Lung (tissue), 11 donors: ENCODE measurements at regions not wholly inside any gene's neighbourhood (a gene's known extent, or its start where the extent isn't known, plus 50 kb on each side); places are given as distances from the start of the nearest gene placed in this dataset.

Source experiments
- ATAC-seq: fragments of 200-7000 bp; cut with Tn5 transposase; one replicate; pipeline ENCODE4 v1.9.1; 2020; ENCODE audit warnings: moderate number of reproducible peaks; ENCODE audit not compliant: insufficient read depth, low FRiP score
- DNase-seq, 3 donors: peaks; one replicate each; pipeline ENCODE4 v3.0.0-alpha.2; 2013 to 2017
- H3K27ac ChIP-seq, 2 donors: one replicate each; pipeline ENCODE4 v1.5.1; 2013; ENCODE audit warnings: mild to moderate bottlenecking in 2 of 2, moderate library complexity in 2 of 2, control low read depth in 1 of 2, inconsistent platforms in 1 of 2, low read depth in 1 of 2, low read length in 1 of 2
- H3K27me3 ChIP-seq, 3 donors: one replicate each; pipeline ENCODE4 v1.5.1; 2013; ENCODE audit warnings: low read length in 2 of 3; ENCODE audit not compliant: control insufficient read depth in 3 of 3, insufficient read depth in 3 of 3
- H3K36me3 ChIP-seq, 4 donors: one replicate each; pipeline ENCODE4 v1.5.1; 2013; ENCODE audit warnings: low read length in 4 of 4, mild to moderate bottlenecking in 1 of 4, moderate library complexity in 1 of 4; ENCODE audit not compliant: control insufficient read depth in 4 of 4, insufficient read depth in 4 of 4
- H3K4me1 ChIP-seq, 5 donors: one replicate each; pipeline ENCODE4 v1.5.1; 2013; ENCODE audit warnings: low read length in 5 of 5, mild to moderate bottlenecking in 2 of 5, moderate library complexity in 1 of 5; ENCODE audit not compliant: control insufficient read depth in 5 of 5, insufficient read depth in 5 of 5
- H3K4me3 ChIP-seq: one replicate; pipeline ENCODE4 v1.5.1; 2013; ENCODE audit warnings: mild to moderate bottlenecking, control low read depth, moderate library complexity
- H3K9ac ChIP-seq, 2 donors: one replicate each; pipeline ENCODE4 v1.5.1; 2013; ENCODE audit warnings: low read length in 2 of 2, control low read depth in 1 of 2; ENCODE audit not compliant: insufficient read depth in 1 of 2
- H3K9me3 ChIP-seq, 4 donors: one replicate each; pipeline ENCODE4 v1.5.1; 2013; ENCODE audit warnings: low read length in 3 of 4, mild to moderate bottlenecking in 1 of 4, moderate library complexity in 1 of 4; ENCODE audit not compliant: control insufficient read depth in 4 of 4, insufficient read depth in 3 of 4
- WGBS, 2 donors: extraction: QIAGEN DNeasy Blood & Tissue Kit; methylation state at CpG; one replicate each; pipeline ENCODE4 v1.1.7; 2013; 5-methylcytosine and 5-hydroxymethylcytosine counted together
- TF ChIP-seq, protein P1 (sequence below): IDR thresholded peaks from 2 replicates; pipeline ENCODE4 v1.5.1; 2012; ENCODE audit warnings: mild to moderate bottlenecking; ENCODE audit errors: control extremely low read depth, extremely low read depth
- donor health status: control.
- donor health status: control.
- donor health status: Bipolar disorder and iron deficiency.
- donor health status: healthy.
- donor health status: DM: yes; HTN: yes; CAD: no.

DNA sequence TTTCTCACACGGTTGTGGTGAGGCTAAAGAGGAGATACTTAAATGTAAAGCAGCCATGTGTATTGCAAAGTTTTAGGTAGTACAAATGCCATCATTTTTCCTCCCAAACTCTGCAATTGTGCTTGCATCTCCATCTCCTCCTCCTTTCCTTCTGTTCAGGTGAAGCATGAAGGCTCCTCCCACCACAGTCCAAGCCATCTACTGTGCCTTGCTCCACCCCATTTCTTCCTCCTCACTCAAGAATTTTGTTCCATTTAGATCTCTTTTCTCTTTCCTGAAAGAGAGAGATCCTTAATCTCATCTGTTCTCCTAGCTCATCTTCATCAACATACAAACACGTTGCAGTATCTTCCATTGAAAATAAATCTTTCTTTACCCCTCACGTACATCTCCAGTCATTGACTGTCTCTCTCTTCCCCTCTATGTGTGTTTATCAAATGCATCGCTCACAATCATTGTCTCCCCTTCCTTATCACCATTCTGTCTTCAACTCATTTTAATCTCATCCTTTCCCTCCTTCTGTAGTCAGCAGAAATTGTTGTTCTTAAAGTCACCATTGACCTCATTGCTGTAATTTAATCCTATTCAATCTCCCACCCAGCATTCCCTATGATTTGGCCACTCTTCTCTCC lies 392.1 kb downstream of the RAD51AP2 start:
- Histone ChIP-seq H3K27me3 (no peaks in the 10 kb centered on the region), H3K4me3 (no peak overlapping the region), H3K27ac (no peak overlapping the region), H3K9me3 (no peaks in the 10 kb centered on the region), H3K36me3 (no peaks in the 10 kb centered on the region), H3K4me1 (no peaks in the 10 kb centered on the region), H3K9ac (no peak overlapping the region)
- 77 to 84% methylated on average over 4 of the region's 4 CpGs for WGBS, 2 donors
- TF ChIP-seq, protein P1, sequence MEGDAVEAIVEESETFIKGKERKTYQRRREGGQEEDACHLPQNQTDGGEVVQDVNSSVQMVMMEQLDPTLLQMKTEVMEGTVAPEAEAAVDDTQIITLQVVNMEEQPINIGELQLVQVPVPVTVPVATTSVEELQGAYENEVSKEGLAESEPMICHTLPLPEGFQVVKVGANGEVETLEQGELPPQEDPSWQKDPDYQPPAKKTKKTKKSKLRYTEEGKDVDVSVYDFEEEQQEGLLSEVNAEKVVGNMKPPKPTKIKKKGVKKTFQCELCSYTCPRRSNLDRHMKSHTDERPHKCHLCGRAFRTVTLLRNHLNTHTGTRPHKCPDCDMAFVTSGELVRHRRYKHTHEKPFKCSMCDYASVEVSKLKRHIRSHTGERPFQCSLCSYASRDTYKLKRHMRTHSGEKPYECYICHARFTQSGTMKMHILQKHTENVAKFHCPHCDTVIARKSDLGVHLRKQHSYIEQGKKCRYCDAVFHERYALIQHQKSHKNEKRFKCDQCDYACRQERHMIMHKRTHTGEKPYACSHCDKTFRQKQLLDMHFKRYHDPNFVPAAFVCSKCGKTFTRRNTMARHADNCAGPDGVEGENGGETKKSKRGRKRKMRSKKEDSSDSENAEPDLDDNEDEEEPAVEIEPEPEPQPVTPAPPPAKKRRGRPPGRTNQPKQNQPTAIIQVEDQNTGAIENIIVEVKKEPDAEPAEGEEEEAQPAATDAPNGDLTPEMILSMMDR: no peak
- no peak for ATAC-seq
- DNase-seq: no peak

DNA sequence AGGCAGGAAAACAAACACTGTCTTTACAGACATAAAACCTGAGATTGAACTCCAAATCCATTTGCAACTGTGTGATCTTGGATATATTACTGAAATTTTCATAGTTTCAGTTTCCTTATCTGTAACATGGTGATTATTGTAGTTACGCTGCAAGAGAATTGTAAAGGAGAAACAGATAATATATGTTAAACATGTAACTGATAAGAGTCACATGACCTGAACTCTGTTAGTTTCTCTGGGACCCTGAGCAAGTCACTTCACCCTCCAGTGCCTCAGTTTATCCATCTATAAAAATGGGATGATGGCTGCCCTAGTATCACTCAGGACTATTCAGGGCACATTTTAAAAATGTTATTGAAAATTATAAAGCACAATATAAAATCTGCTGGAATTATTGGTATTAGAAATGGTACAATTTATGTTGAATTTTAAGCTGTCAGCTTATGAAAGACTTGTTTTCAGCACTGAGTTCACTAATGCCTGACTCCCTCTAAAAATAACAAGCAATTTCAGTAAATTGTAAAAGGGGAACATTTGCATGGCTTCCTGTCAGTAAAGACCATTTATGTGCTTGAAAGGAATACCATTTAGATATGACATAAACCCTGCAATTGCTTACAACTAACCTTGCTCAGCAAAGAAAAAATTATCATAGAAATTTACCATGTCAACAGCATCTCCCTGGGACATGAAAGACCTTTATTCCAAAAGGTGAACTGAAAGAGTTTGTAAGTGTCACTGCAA lies 393.5 kb downstream of the RAD51AP2 start:
- no peaks in the 10 kb centered on the region for H3K36me3 ChIP-seq
- H3K9ac ChIP-seq: no peak overlapping the region
- ATAC-seq: no peak
- H3K27ac ChIP-seq: no peak overlapping the region
- no peaks in the 10 kb centered on the region for H3K4me1 ChIP-seq
- no peak overlapping the region for H3K4me3 ChIP-seq
- no peak for DNase-seq
- H3K9me3 ChIP-seq: no peaks in the 10 kb centered on the region
- WGBS, 2 donors: 92 to 97% methylated on average over 1 of the region's 1 CpG
- no peaks in the 10 kb centered on the region for H3K27me3 ChIP-seq
- TF ChIP-seq, protein P1: no peak

- ATAC-seq (no peak), DNase-seq (peak in 1 of 3 donors; percentile 5)
- TF ChIP-seq, protein P1: no peak
- H3K9ac ChIP-seq: no peak overlapping the region
- no peak overlapping the region for H3K27ac ChIP-seq
- 27 to 45% methylated on average over 7 of the region's 7 CpGs for WGBS, 2 donors
- H3K36me3 ChIP-seq: no peaks in the 10 kb centered on the region
- H3K4me3 ChIP-seq: no peak overlapping the region
- no peaks in the 10 kb centered on the region for H3K9me3 ChIP-seq
- H3K4me1 ChIP-seq: no peaks in the 10 kb centered on the region
- H3K27me3 ChIP-seq: no peaks in the 10 kb centered on the region
These were observed 395.2 kb downstream of the RAD51AP2 start for GRCh38 chr2:17122887-17123501.
